ENCODE measurements at regions not wholly inside any gene's neighbourhood (a gene's known extent, or its start where the extent isn't known, plus 50 kb on each side); places are given as distances from the start of the nearest gene placed in this dataset.

DNA sequence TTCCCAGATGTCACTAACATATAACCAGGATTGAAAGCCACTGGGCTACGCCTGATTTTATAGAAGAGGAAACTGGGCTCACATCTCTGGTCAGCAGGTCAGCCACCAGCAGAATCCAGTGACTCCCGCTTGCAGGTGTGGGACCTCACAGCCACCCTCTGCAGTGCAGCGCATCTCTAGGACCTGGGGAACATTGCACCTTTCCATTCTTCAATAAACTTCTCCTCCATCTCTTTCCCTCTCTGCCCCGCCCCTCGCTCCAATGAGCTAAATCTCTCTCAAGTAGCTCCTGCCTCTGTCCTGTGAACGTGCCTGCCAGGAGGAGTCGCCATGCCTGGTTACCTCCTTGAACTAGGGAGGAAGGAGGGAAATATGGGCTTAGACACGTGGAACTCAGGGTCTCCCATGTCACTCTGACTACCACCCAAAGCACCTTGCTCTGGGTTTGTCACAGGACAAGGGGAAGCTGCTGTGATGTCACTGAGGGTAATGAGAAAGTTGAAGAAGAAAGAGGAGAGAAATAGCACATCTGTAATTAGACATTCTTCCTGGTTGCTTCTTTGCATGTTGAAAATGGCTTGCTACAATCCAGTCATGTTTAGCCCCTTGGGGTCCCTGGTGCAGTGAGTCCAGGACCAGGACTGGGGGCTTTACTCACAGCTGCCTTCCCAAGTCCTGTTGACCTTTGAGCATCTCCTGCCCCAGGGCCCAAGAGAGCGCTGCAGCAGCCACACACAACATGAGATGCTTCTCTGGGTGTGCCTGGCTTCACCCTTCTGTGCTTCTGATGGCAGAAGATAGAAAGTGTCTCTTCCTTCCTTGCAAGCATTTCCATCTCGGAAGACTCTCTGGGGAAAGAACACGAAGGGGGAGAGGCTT is 469.4 kb downstream of the PREX1 start:
- no peak for DNase-seq

DNA sequence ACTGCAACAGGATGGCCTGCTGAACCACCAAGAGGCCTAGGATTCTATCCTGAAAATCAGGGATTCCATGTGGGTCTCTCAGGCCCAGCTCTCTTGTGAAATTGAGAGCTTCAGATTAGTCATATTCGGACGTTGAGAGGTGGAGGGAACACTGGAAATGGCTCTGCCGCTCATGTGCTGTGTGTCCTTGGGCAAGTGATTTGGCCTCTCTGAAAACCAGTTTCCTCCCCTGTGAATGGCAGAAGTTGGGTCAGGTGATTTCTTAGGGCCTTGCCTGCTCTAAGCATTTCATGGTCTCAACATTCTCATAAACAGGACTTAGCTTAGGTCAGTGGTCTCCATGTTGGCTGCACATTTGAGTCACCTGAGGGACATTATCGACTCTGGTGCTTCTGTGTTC is 470.1 kb downstream of the PREX1 start:
- no peak for DNase-seq

DNA sequence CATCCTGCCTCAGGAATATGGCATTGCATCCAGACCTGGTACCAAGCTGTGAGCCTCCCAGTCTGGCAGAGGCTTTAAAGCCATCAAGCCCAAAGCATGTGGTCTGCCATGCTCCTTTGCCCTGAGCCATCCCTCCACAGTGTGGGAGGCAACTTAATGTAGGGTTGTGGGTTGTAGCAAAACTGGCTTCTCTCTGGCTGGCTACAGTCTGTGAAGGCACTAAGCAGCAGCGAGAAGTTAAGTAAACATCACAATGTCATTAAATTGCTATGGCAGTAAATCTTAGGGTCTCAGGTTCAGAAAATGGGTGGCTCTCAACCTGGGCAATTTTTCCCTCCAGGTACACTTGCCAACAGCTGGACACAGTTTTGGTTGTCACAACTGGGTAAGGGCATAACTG is 472.9 kb downstream of the PREX1 start:
- DNase-seq: no peak

DNA sequence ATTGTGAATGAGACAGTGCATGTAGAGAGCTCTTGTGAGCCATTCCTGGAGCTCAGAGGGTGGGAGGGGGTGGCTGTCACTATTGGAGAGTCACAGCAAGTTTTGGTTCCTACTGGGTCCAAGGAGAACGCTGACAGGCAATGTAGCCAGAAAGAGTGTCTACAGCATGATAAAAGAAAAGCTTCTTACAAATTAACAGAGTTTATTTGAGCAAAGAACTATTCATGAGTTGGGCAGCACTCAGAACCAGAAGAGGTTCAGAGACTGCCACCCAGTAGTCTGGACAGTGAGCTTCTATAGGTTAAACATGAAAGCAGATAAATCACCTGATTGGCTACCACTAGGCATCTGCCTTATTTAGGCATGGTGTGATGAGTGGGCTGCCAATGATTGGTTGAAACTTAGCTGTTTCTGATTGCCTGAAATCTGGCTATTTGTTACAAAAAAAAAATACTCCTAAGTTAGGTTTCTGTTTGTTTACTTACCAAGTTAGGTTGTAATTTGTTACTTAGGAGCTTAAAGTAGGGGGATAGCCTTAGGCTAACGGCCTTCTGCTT is 473.4 kb downstream of the PREX1 start:
- DNase-seq: no peak

DNA sequence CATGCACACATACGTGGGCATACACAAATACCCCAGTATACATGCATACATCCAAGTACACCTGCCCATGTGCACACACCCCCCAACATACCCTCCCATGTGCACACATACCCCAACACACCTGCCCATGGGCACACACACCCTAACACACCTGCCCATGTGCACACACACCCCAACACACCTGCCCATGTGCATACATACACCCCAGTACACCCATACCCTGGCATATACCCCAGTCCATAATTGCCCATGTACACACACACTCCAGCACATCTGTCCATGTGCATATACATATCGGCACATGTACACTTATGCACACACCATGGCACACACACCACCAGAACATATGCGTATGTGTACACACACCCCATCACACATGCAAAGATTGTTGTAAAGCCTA is 475.2 kb downstream of the PREX1 start:
- DNase-seq: no peak

DNA sequence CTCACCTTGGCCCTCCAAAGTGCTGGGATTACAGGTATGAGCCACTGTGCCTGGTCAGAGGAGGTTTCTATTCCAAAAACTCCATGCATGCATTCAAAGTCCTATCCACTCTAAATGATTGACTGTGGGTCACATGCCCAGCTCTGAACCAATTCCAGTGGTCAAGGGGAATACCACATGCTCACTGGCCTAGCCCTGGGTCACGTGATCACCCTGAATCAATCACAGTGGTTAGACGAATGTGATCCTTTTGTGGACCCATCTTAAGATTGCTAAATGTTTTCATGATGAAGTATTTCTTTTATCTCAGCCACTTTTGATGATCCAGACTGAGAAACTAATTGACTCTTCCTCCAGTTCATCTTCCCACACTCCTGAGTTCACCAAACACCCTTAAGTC is 475.8 kb downstream of the PREX1 start:
- no peak for DNase-seq

DNA sequence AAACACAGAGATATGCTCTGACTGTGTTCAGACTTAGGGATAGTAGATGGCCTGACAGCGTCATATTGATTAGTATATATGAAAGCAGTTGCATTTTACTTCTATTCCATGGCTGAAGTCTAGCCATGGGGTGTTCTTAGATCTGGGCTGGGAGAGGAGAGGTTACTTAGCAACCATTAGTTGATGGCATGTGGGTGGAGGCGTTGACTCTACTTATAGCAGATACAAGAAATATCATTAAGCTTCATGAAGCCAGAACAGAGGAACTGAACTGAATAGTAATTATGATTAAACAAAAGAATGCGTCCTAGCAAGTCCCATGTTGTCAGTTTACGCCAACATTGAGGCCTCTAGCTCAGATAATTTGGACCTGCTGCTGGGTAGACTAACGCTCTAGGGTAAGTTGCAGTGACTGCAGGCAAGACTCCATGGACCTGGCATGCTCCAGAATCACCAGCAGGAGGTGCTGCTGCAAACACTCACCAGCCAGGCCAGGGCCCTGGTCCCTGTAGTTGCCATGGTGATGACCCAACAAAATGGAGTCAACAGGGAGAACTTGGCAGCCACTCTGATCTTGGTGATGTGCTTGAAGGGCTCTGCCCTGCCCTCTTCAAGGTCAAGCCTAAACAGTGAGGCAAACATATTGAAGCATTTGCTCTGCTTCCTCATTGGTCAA is 477.3 kb downstream of the PREX1 start:
- no peak for DNase-seq

DNA sequence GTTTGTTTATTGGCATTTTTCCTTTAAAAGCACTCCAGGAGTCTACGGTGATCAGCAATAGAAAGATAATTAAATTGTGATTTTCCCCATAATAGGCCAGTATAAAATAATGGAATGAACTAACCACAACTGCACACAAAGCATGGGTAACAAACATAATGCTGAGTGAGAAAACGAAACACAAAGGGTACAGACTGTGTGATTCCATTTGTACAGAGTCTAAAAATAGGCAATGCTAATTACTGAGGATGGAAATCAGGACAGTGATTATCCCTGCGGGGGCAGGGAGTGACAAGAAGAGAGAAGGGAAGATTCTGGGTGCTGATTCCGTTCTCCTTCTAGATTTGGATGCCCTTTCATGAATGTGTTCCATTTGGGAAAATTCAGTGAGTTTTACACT is 478.1 kb downstream of the PREX1 start:
- no peak for DNase-seq

DNA sequence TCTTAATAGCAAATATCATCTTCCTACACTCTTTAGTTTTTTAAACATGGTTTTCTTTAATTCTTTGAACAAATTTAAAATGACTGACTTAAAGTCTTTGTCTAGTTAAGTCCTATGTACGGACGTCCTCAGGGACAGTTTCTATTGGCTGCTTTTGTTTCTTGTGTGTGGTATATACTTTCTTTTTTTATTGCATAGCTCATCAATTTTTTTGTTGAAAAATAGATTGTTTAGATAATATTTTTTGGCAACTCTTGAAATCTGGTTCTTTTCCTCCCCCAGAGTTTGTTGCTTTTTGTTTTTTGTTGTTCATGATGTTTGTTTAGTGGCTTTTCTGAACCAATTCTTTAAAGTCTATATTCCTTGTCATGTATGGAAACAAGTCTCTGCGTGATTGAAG is 479.8 kb downstream of the PREX1 start:
- DNase-seq: no peak

DNA sequence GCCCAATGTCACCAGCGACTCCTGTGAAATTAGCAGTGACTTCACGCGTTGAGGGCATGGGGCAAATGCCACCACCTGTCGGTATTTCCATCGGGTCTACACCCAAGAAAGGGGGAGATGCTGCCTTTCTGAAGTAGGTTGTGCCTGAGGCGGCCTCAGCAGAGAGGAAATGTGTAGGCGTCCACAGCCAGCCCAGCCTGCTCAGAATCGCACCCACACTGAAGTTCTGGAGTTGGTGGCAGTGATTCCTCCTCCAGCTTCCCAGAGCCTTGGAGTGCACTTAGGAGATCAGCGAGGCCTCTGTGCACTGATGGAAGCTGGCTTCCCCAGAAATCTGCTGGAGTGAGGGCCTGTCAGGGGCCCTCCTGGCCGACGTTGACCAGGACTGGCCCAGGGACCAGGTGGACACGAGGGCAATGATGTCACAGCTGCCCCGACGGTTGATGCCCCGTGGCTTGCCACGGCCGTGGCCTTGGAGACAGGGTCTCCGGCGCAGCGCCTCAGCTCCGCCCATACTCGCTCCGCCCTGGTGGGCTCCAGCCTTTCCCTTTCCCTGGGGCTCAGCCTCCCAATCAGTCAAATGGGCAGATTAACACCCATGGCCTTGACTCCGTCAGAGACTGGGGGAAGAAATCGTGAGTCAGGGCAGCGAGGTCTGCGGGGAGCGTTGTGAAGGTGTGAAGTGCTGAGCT is 484.8 kb downstream of the PREX1 start:
- DNase-seq: no peak

DNA sequence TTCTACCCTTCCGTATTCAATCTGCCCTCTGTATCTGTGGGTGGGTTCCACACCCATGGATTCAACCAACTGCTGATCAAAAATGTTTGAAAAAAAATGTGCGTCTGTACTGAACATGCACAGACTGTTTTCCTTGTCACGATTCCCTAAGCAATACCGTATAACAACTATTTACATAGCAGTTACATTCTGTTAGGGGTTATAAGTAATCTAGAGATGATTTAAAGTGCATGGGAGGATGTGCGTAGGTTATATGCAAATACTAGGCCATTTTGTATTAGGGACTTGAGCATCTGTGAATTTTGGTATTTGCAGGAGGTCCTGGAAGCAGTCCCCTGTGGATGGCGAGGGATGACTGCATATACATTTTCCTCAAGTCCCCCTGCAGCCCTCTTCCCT is 486.9 kb downstream of the PREX1 start:
- DNase-seq: no peak

DNA sequence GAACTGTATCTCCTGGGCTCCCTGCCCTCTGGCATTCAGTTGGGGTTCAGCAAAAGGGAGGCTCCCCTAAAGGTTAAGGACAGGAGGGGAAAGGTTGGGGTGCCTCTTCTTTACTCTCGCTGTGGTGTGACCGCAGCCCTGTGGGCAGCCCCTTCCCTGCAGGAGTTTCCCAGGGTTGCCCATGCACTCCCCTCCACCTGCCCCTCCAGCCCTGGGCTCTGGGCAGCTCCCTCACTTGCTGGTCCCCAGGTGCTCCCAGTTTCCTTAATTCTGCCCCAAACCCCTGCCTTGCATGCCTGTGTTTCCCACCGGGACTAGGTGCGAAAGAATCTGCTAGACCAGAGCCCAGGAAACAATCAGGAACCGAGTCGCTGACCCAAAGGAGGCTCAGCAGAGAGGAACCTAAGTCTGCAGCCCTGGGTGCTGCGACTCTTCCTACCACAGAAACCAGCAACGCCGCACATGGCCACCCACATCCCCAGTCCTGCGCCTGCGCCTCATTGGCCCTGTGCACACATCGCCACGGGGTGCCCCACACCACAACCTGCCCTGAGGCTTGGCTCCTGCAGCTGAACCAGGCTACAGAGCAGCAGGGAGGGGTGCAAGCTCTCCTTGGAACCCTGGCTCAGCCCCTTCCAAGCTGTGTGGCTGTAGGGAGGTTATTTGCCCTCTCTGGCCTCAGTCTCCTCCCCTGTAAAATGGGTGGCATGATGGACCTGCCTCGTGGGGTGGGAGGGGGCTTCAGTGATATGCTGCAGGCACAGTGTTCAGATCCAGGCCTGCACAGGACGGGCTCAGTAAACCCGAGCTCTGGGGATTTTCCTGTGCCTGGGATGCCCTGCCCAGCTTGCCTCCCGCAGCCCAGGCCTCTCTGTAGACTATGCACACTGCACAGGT is 487.6 kb downstream of the PREX1 start:
- no peak for DNase-seq

DNA sequence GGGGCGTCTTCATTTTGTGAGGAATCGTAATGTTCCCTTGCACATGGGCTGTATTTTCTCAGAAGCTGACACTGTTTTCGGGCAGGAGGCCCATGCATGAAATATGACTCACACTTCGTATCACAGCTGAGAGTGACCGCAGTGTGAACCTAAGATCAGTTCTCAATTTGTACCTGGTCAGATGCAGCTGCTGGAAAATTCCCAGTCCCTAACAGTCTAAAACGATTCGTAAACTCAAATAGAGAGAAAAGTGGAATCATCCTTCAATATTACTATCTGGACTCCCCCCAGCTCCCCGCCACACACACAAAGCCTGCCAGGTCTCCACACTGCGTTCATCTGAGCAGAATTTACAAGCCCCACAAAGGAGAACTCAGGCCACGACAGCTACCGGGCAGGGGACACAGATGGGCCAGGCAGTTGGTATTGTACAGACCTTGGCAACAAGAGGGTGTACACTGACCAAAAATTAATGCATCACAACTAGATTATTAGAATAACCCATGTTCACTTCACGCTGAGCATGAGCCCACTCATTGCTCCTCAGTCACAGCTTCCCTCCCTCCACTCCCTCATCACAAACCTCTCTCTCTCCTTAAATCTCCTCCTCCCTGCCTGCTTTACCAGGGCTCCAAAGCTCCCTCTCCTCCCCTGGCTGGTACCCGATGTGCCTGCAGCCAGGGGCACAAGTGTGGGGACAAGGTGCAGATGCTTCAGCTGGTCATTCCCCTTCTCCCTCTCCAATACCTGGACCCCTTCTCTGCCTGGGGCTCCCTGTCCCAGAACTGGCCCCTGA is 488.4 kb downstream of the PREX1 start:
- no peak for DNase-seq

DNA sequence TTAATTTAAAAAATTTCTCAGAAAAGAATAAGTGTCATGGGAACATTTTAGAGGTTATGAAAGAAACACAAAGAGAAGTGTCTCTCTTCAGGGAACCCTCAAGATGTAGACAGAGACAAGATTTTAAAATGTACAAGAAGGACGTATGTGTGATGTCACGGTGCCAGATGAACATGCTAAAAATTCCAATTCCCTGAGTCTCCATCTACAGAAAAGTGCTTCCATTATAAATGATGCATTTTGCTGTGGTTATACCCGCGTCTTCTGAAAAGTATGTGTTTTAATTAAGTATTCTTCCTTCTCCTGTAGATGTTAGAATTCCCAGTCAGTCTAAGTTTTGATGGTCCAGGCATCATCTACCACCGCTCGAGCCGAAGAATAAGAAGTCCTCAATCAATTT is 489.1 kb downstream of the PREX1 start:
- DNase-seq: no peak

DNA sequence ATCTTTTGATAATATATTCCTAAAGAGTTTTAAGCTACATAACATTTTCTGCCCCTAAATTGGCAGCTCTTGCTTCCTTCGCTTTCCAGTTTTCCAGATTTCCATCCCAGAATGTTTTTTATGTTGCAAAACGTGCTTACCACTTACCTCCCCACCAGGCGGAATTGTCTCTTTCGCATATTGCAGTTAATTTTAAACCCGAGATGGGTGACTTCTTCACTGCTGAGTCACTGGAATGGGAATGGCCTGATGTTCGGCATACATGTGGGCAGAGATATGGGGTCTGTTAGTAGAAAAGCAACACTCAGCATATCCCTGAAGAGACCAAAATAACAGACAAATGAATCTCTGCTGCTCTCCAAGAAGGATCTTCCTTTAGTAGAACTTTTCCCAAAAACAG is 491.2 kb downstream of the PREX1 start:
- no peak for DNase-seq

DNA sequence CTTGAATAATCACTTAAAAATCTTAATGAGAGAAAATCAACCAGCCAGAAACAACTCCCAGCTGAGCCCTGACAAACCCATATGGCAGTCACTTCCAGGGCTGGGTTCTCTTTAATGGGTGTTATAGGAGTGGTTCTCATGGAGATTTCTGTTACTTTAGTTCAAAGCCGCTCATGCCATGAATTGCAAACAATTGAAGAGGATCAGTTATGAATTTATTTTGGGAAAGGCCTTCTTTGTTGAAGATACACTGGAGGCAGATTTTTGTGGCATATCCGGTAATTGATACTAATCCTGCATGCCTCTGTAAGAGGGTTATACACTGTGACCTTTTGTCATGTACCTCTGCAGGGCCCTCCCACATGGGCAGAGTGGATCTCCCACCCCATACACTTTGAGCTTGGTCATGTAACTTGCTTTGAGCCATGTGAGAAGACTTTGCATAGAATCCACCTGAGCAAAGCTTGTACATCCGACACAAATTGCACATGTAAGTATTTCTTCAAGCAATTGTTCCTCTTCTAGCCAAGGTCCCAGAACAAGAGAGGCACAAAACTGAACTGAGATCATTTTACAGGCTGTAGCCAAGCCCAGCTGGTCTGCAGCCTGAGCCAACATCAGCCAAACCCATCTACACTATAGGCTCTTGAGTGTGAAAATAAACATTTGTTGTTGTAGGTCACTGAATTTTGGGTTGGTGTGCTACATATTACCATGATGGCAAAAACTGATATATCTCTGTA is 492.3 kb downstream of the PREX1 start:
- no peak for DNase-seq

DNA sequence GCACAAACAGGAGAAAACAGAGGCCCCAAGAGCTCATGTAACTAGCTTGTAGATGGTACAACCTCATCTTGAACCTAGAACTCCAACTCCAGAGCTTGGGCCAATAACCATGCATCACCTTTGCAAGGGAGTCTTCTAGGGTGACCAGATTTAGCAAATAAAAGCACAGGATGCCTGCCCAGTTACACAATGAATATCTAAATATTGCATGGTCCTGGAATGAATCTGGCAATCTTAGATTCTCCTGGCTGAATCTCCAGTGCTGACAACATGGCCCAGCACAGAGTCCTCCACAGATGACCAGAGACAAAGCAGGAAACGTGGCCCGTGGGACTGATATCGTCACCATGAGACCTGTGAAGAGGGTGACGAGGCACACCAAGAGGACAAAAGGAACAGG is 494.1 kb downstream of the PREX1 start:
- no peak for DNase-seq

DNA sequence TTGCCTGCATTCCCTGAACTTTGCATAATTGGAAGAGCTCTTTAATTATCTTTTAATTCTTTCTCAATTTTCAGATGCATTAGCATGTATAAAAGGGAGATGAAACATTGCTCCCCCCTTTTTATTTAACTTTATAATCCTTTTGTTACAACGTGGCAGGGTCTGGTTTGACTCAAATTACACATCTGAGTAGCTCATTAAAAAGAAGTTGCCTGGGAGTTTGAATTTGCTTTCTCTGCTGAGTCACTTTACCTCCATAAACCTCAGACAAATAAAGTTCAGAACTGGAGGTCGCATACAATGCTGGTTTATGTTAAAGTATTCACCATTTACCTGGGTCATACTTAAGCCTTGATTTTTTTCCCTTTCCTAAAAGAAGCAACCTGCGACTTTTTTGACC is 495.2 kb downstream of the PREX1 start:
- DNase-seq: no peak

DNA sequence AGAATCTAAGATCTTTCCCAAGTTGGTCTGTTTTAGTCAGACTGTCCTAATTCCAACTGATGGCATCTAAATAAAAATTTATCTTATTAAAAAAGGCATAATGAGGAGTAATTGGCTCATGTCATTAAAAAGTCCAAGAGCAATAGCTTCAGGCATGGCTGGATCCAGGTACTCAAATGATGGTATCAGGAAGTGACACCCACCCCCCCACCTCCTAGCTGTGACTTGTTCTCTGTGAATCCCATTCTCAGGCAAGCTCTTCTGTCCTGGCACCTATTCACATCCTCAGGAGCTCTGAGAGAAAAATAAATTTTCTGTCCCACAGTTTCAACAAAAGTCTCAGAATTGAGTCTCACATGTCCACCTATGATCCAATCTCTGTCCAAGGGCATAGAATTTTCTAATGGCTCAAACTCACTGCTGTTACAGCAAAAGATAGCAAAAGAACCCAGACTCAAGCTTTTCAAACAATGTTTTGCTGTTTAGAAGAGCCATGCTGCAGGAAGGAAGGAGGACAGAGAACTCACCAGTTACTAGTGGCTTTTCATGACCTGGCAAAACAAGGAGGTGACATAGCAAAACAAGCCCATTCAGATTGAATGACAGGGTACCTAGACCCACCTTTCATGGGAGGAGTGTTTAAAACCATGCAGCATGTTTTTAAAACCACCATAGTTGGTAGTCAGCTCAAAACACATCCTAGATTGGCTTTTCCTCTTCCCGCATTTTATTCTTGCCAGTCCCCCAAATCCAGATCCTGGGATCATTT is 496.1 kb downstream of the PREX1 start:
- DNase-seq: no peak
